Activated effector memory CD4-positive, alpha-beta T cell treated with Interleukin-2 at 50 U/mL for 16 hours (primary cell): ENCODE measurements at regions not wholly inside any gene's neighbourhood (a gene's known extent, or its start where the extent isn't known, plus 50 kb on each side); places are given as distances from the start of the nearest gene placed in this dataset.
"Not testable (repeated sequence)": the region's sequence is repeated elsewhere in the genome, so short reads cannot be mapped to it uniquely, and the experiment has no call there.

ENCODE experiments used
- DNase-seq: peaks from one replicate; pipeline ENCODE4 v3.0.0-alpha.2; 2020

DNA sequence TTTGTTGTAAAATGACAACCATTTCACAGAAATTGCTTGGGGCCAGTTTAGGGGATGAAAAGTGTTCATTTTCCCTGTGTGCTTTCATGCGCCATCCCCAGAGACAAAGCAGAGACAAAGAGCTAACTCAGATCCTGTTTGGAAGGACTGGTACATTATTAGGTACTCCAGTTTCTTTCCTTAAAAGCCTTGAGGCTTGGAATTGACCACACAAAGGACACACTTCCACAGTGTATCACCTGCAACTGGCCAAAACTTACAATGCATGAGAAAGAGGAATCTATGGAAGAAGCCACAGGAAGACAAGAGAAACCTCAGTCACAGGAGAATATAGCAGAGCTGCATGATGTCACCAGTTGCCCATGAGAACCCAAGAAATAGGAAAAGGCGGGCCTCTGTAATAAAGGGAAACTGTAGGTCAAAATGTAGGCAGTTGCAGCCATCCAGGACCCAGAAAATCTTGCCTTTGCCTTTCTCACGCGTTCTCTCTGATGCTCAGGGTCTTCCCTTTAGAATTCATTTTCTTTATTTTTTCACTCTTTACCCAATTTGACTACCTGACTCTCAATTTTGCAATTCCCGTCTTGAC lies 339.0 kb downstream of the RMST start:
- DNase-seq: no peak

DNA sequence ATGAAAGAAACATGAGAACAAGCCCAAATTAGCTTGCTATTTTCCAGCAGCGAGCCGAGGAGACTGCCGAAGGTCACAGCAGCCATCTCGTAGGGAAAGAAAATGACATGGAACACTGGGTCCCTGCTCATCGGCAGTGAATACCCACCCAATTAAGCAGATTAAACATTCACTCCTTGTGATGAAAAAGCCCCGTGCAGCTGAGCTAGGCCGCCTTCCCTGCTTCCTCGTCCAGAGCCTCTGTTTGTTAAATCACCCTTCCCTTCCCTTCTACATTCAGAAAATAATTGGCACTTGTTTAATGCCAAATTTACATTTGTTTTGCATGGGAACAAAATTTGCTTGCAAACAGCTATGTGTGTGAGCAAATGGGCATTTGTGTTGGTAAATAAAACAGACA lies 342.5 kb downstream of the RMST start:
- DNase-seq: no peak

DNA sequence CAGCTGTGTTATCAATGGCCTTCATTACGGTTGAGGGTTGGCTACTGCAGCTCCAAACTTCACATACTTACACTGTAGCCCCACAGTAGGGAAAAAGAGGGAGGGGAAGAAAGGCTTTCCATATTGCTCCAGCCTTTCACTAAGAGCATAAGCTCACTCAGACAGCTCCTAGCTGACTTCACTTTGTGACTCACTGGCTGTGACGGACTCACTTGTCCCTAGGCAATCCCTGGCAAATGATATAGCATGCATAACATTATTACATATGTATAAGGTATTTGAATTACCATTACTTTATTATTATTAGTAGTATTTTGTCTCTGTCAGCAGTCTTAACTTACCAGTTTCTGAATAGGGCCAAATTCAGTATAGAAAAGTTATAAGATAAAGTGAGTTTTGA lies 350.7 kb downstream of the RMST start:
- DNase-seq: no peak

DNA sequence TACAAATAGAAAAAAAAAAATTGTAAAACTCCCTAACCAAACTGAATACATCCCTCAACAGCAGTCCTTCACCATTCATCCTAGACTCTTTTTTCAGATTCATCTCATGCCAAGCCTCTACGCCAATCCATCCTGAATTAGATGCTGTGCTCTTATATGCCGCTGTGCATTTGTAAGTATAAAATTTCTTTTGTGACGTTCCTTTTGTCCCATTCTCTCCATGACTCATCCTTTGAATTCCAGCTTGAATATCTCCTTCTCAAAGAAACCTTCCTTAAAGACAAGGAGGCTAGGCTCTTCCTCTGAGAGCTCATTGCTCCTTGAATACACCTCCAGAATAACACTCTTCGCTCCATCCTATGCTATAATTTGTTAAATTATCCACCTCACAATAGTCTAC lies 359.2 kb downstream of the RMST start:
- no peak for DNase-seq

DNA sequence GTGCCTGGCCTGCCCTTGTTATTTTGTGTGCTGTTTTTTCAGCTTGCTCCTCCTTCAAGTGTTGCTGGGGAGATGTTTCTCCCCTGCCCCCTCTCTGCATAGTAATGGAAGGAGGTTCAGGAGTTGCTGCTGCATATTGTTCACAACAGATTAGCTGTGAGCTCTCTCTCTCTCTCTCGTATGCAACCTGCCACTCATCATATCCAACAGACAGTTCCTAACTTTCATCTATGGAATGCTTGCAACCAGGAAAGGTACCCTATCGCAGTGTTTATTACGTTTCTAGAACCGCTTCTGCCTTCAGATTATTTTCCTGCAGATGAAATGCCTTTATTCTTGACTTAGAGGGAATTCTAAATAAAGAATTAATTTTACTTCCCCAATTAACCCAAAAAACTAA lies 372.9 kb downstream of the RMST start:
- DNase-seq: no peak

DNA sequence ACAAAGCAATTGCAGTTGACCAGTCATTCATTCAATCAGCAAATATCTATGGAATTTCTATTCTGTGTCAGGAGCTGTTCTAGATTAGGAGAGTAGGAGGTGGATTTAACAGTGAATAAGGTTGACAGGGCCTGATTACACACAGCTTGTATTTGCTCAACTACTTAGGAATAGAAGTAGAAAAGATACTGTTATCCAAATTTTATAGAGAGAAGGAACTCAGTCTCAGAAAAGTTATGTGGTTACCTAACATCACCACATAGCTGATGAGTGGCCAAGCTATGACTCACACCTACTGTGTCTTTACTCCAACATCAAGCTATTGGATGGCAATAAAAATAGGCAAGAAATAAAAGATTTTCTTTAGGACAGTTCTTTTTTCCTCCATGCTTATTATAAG lies 374.8 kb downstream of the RMST start:
- no peak for DNase-seq

DNA sequence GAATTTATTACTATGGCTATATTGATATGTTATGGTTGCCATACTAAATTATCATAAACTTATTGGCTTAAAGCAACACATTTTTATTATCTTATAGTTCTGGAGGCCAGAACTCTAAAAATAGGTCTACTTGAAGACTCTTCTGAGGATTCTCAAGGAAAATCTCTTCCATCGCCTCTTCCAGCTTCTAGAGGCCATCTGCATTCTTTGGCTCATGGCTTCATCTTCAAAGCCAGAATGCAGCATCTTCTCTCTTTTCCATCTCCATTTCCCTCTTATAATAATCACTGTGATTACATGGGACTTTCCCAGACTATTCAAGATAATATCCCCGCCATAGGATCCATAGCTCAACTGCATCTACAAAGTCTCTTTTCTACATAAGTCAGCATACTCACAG lies 385.4 kb downstream of the RMST start:
- no peak for DNase-seq

DNA sequence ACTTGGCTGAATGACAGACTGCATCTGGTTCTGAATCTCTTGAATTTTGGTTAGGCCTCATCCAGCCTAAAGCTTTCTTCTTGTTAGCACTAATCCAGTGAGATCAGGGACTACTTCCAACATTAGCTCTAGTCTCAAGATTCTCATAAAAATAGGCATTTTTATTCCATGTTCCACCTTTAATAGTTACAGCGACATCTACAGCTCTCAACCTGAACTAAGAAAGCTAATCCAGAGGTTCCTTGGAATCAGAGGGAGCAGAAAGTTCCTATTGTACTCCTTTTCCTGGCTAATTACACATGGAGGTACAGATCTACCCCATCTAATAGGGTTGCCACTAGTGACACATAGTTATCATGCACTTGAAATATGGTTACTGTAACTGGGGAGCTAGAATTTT lies 391.9 kb downstream of the RMST start:
- DNase-seq: no peak

DNA sequence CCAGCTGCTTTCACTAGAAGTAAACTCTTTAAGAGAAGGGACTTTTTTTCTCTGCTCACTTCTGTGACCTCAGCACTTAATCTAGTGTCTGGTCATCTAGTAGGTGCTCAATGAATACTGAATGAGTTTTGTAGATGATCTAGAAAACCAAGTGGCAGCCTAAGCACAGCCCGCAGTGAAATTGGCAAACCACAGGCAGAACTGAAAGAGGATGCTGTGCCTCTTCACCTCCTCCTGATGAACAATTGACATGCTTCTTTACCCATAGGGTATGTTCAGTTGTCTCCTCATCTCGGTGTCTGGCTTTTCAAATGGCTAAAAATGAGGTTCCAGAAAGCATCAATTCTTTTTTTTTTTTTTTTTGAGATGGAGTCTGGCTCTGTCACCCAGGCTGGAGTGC lies 399.5 kb downstream of the RMST start:
- no peak for DNase-seq

DNA sequence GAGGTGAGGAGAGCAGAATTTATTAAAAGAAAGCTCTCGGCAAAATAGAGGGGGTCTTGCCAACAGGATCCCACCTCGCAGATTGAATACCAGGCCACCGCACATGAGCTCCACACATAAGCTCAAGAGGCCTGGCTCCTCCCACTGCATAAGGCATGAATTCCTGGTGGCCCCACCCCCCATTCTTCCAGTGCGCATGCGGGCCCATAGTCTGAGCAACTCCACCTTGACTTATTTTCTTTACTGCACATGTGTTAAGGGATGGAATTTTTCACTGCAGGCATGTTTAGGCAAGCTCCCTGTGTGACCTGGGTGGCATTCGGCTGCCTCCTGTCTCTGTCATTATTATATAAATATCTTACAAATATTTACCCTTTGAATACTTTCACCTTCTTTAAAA lies 412.5 kb downstream of the RMST start:
- DNase-seq: no peak

DNA sequence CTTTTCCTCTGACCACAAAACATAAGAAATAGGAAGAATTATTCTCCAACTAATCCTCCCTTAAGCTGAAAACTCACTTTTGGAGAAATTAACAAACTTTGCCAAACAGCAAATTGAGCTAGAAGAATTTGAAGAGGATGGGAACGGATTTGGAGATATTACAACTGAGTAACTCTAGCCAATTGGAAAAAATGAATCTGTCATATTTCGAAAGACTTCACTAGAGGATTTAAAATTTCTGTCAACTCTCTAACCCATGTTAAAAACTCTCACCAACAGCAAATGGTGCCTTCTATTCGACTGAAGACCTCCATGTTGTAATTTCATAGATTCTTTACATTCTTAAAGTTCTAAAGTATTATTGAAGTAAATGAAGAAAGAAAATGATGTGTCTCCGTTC lies 414.2 kb downstream of the RMST start:
- no peak for DNase-seq

DNA sequence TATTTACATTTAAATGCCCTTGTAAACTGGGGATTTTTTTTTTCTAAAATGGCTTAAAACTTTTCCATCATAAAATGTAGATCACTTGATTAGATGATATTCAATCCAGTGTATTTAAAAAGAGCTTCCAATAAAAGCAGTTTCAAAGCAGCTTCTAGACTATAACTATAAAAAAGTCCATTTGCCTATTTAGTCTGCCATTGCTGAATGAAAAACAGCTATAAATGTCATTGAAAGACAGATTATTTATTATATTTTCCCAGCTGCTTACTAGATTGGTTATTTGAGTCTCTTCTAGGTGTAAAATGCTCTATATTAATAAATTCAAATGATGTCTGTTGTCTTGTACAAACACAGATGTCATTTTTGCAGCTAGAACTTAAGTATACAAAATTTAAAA lies 414.8 kb downstream of the RMST start:
- DNase-seq: no peak

DNA sequence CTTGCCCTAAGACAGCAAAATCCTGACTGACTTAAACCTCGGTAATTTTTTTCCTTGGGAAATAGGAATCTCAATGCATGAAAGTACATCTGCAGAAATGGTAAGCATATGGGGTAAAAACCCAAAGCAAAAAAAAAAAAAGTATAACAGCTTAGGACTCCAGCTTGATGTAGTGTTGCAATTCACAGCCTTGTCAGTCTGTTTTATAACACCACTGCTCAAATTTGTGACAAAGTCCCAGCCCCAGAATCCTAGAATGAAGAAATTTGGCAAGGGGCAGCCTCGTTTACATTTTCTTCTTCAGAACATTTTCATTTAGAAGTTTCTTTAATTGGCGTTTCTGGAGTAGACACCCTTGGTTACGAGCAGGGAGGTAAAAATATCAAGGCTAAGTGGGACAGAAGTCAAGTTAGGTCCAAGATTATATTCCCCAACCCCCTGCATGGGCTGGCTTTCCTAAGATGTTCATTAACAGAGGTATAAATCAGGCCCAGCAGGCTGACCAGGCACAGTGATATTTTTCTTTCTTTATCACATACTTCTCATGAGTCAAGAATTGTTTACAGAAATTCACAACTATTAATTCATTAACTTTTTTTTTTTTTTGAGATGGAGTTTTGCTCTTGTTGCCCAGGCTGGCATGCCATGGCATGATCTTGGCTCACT lies 424.0 kb downstream of the RMST start:
- no peak for DNase-seq

DNA sequence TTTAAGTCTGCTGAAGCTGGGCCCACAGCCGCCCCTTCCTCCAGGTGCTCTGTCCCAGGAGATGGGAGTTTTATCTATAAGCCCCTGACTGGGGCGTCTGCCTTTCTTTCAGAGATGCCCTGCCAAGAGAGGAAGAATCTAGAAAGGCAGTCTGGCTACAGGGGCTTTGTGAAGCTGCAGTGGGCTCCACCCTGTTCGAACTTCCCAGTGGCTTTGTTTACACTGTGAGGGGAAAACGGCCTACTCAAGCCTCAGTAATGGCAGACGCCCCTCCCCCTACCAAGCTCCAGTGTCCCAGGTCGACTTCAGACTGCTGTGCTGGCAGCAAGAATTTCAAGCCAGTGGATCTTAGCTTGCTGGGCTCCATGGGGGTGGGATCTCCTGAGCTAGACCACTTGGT lies 435.3 kb downstream of the RMST start:
- DNase-seq: not testable (repeated sequence)

DNA sequence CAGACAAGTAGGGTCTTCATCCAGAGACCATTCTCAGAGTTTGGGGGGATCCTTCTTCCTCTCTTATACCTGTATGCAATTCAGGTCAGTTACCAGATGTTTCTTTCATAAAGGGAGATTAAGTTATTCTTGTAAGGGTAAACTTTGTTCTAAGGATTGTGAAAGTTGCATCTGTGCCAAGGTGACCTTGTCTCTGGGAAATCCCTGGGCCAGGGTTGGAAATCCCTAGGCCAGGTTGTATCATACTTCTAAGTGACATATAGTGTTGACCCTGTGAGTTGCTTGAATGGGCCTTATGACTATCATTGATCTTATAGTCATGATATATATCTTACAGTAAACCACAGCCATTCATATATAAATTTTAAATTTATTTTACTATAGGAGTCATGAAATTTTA lies 436.9 kb downstream of the RMST start:
- no peak for DNase-seq

DNA sequence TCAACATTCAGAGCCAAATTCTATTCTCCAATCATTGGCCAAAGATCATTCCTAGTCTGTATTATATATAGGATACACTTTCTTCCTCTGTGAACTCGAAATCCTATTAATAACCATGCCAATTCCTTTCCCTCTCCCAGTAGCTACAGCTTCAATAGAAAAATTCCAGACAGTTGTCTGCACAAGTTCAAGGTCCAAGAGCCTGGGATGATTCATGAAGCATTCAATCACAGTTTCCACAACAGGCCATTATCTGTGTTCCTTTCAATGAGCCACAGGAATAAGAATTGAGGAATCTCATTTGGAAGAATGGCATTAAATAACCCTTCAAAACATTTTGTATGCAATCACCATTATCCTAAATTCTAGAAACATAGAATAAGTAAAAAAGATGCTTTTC lies 437.4 kb downstream of the RMST start:
- no peak for DNase-seq

DNA sequence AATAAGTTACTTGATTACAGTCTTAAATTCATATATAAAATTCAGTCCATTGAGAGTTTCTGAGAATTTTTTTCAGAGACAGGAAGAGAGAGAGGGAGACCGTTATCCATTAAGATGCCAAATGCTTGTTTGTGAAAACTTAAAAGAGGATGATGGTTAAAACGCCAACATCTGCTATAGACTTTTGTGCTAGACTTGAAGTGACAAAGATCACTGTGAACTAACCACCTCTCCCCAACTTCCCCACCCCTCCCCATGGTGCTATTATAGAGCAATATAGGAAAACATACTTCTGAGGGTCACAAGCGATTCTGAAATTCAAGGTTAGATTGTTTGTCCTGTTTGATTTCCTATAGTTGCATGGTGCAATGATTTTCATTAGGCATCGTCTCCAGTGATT lies 440.8 kb downstream of the RMST start:
- DNase-seq: no peak

DNA sequence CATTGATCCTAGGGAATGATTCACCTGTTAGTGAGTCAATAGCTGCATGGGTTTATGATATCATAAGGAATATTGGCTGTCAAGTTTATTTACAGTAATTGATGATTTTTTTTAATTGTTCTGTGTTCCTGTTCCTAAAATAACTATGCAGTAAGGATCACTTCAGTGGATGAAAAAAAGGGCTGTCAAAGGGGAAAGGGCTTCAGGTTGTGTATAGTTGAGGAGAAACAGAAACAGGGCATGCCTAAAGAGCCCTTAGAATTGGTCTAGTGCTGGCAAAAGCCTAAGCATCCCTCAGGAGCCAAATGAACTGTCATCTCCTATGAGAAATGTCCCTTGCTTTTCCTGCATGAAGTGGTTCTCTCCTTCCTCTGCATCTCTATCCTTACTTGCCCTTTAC lies 444.9 kb downstream of the RMST start:
- no peak for DNase-seq

DNA sequence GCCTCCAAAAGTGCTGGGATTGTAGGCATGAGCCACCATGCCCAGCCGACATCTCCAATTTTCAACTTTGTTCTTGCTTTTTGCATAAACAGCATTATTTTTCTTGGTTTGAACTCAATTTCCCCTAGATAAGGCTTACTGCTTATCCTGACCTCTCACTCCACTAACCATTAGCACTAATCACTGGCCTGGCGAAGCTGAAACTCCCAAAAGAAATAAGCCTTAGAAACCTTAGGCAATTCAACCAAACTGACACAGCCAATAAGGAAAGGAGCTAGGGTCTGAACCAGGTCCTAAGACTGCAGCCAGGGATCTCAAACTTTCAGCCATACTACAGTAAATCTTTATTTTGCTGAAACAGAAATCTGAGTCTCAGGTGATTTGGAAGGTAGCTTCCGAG lies 448.0 kb downstream of the RMST start:
- DNase-seq: no peak

DNA sequence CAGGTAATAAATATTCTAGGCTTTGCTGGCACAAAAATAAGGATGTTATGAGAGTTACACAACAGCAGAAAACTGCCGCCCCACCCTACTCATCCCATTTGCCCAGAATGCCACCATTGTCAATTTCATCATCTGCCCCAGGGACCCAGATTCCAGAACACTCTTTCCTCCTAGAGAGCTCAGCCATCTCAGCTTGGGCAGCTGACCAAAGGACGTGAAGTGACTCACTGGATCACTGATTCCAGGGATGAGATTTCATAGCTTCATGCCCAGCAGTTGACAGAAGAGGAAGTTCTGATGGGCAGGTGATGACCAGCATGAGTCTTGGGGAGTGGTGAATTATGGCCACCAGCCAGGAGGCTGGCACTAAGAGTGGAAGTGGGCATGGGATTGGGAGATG lies 450.3 kb downstream of the RMST start:
- no peak for DNase-seq

DNA sequence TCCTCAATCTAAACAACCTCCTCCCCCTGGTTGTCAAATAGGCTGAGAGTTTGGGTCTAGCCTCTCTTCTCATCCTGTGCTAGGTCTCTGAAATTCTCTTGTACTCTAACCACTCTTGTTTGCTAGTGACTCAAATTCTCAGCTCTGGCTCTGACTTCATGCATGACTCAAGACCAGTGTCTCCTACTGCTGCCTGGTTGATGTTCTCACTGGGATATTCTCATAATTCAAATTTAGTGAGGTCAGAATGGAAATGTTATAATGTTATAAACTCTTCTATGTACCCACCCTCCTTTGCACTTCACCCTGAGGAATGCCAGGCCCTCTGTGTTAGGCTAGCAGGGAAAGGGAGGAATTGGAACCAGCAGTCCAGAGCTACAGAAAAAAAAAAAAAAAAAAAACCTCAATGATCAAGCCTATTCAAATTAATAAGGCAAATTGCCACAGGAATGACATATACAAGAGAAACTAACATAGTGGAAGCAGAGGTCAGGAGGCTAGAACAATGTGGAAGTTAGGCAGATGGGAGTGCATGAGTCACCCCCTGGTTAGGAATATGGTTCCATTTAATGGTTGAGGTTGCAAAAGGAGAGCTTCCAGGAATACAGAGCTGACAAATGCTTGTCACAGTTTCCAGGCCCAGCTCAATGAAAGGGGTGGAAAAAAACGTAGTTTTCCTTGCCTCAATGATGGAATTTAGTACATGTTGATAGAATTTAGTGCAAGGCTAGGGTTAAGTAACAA lies 459.5 kb downstream of the RMST start:
- no peak for DNase-seq

DNA sequence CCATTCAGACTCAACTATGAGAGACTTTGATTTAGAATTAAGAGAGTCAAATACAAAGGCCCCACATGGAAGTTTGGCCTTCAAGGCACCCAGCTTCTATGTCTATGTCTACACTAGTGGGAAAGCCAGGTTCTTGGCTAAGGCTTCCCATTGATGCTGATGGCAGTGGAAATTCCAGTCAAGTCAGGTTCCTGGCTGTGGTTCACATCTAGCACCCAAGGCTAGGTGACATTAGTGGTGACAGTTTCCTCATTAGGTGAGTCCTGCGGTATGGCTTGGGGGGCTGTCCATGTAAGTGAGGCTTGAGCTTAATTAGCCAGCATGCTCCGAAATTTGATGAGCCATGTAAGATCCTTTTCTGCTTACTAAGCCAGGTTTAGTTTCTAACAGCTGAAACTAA lies 460.9 kb downstream of the RMST start:
- no peak for DNase-seq

DNA sequence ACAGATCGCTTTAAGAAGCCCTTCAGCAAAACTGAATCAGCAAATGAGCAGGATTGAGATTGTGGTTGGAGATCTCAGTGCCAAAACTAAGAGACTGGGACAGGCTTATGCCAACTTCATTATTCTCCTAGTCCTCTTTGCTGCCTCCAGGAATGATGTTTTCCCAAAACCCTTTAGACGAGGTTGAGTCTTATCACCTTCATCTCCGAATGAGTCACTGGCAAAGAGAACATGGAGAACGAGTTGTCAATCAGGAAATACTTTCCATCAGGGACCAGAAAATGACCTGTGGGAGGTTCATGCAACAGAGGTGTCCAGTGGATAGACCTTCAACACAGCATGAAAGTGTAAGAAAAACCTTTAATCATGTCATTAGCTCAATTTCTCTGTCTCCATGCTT lies 461.5 kb downstream of the RMST start:
- DNase-seq: no peak

DNA sequence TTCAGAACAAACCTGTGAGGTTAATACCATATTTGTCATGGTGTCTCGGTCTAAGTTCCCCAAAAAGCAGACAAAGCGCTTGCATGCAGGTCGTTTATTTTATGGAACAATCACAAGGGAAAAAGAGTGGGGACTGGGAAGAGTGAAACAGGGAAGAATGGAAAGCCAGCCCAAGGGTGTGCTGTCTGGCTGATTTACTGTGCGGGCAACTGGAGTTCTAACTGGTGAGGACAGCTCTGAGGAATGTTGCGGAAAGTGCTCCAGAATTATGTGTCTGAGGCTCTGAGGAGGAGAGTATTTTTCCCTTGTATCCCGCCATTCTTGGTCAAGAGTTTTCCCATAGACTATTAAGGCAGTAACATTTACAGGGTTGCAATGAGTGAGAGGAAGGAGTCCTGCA lies 465.4 kb downstream of the RMST start:
- DNase-seq: no peak

DNA sequence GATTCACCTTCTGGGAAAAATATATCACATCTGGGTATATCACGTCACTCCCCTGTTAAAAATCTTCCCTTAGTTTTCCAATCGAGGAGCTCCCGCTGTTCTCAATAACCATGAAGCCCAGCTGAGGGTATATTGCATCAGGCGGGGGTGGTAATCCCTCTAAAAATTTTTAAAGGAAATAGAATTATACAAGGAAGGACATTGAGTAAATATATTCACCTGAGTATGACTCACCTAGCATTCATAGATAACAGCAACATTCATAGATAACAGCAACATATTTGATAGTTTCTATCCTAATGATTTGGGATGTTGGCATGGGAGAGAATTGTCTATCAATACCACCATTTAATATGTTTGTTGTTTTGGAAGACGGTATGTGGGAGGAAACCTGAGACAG lies 473.6 kb downstream of the RMST start:
- no peak for DNase-seq
